Activated CD4-positive, alpha-beta T cell treated with anti-CD3 and anti-CD28 coated beads for 48 hours (primary cell): ENCODE measurements at regions not wholly inside any gene's neighbourhood (a gene's known extent, or its start where the extent isn't known, plus 50 kb on each side); places are given as distances from the start of the nearest gene placed in this dataset.
"Not testable (repeated sequence)": the region's sequence is repeated elsewhere in the genome, so short reads cannot be mapped to it uniquely, and the experiment has no call there.

Experiments used
- DNase-seq: peaks from one replicate; pipeline ENCODE4 v3.0.0-alpha.2; 2020

DNA sequence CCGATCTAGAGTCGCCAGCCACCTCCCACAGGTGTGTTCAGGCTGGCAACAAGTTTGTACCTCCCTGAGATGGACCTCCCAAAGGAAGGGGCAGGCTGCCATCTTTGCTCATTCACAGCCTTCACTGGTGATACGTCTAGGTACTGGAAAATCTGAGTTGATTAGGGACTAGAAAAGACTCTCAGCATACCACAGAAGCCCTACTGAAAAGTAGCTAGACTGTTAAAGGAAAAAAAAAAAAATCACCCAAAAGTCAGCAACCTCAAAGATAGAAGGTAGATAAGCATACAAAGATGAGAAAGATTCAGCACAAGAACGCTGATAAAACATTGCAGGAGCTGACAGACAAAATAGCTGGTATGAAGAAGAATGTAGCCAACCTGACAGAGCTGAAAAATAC lies 128.6 kb upstream of the WDR75 start:
- DNase-seq, result peak; percentile 33

DNA sequence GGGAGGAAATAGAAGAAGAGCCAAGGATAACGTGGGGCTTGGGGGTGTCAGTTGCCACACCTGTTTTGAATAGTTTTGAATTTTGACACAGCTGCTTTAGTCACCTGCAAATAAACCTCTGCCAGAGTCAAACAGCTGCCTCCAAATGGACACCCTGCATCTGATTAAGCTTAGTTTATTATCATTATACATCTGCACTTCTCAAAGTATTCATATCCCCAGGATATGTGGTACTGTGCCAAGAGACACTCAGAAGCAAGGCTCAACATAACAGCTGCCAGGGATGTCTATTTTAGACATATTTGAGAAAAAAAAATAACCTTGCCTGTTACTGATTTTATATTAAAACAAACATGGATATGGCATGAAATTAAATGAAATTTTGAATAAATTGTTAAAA lies 122.5 kb upstream of the WDR75 start:
- no peak for DNase-seq

DNA sequence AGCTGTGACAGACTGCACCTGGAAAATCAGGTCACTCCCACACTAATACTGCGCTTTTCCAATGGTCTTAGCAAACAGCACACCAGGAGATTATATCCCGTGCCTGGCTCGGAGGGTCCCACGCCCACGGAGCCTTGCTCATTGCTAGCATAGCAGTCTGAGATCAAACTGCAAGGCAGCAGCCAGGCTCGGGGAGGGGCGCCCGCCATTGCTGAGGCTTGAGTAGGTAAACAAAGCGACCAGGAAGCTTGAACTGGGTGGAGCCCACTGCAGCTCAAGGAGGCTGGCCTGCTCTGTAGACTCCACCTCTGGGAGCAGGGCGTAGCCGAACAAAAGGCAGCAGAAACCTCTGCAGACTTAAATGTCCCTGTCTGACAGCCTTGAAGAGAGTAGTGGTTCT lies 121.8 kb upstream of the WDR75 start:
- not testable (repeated sequence) for DNase-seq

DNA sequence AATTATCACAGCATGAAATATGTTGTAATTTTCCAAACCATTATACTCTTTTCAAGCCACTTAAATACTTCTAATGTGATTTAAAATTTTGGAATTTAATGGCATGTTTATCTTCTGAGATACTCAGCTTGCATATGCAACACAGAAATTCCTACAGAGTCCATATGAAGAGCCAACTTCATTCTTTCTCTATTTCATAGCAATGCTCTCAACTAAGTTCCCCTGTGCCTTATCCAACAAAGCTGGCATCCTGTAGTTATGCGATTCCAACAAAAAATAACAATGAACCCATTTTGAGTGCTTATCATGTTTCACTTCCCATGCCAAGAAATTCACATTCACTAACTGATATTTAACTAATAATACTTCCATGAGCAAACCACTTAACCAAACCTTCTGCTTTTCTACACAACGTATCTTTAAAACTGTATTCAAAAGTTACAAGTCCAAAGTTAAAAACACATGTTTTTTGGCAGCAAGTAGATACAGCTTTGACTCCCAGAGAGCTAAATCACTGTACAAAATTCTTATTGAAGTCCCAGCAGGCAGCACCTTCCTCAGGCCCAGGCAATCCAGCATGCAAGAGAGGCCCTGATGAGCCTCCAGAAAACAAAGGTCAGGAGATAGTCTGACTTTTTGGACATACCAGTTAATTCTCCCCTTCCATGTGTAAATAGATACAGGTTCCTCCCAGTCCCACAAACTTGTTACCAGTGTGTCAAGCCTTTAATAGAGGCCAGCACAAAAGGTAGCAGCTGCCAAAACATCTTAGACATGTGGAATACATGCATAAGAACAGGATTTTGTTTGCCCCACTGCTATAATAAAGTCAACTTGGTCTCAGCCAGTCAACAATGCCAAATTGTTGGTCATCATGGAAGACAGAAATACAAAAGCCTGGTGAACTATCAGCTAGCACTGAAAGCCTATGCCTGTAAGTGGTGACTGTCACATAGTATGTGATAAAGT lies 113.1 kb upstream of the WDR75 start:
- no peak for DNase-seq

DNA sequence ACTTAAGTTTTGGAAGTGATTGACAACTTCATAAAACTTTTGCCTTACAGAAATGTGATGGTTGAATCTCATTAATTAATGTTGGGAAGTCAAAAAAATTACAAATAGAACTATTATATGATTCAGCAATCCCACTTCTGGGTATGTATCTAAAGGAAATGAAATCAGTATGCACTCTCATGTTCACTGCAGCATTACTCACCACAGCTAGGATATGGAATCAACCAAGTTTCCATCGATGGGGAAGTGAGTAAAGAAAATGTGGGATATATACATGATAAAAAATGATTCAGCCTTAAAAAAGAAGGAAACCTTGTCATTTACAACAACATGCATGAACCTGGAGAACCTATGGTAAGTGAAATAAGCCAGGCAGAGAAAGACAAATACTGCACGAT lies 112.4 kb upstream of the WDR75 start:
- DNase-seq, result no peak

DNA sequence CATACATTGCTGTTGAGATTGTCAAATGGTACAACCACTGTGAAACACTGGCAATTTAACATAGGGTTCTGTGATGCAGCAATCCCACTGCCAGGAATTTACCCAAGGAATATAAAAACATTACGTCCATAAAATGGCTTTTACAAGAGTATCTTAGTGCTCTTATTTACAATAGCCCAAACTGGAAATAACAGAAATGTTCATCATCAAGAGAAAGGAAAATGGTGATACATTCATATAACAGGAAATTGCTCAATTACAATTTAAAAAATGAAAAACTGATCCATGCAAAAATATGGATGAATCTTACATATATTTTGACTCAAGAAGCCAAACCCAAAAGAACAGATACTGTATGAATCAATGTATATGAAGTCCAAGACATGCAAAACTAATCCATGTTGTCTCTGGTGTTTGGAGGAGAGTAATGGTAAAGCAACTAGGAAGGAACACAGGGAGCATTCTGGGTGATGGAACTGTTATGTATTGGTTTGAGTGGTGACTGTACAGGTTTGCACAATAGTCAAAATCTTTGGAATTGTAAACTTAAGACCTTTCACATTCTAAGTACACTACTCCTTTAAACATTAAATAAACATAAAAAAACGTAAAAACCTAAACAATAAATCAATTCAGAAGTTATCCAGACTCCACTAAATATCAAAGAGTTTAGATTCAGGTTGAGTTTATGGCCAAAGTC lies 104.8 kb upstream of the WDR75 start:
- DNase-seq, result no peak

DNA sequence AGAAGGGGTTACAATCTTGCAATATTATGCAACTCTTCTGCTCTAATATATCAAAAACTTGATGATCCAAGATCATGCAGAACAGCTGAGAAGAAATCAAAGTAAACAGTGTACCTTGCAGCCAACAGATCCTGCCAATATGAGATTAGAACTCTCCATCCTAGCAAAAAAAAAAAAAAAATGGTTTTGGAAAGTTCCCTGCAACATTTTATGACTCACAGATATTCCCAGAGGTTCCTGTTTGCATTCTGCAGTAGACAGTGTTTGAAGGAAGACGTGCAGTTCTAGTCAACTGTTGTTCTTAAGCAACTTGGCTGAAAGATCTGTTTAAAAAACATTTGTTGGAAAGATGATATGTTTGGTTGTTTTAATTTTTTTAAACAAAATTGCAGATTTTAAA lies 103.6 kb upstream of the WDR75 start:
- no peak for DNase-seq

DNA sequence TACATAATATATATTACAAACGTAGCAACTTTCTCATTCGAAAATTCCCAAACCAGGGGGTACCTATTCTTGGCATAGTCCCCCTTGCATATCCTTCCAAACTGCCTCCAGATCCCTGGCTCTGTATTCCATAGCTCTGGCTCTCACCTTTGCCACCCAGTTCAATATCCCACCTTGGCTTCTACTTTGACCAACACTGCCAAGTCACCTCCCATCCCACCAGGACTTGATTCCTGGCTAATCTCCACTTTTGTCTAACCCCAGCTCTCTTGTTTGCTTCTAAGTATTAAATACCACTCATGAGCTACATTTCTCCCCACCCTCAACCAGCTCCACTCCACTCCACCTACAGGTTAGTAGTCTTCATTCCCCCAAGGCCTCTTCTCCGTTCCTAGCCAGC lies 103.2 kb upstream of the WDR75 start:
- DNase-seq, result no peak

DNA sequence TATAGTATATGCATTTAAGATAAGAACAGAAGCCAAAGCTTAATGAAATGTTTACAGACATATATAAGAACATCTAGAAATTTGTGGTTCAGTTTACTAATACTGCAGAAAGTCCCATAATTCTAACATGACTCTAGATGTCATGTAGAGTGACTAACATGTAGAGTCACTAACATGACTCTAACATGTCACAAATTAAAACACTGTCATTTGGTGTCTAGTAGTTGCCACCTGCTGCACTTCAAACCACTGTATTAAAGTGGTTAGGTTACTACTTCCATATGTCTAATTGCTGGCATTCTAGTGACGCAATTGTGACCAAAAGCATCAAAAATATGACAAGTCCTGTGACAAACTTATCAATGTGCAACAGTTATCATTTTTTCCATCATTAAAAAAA lies 100.2 kb upstream of the WDR75 start:
- DNase-seq, result no peak

DNA sequence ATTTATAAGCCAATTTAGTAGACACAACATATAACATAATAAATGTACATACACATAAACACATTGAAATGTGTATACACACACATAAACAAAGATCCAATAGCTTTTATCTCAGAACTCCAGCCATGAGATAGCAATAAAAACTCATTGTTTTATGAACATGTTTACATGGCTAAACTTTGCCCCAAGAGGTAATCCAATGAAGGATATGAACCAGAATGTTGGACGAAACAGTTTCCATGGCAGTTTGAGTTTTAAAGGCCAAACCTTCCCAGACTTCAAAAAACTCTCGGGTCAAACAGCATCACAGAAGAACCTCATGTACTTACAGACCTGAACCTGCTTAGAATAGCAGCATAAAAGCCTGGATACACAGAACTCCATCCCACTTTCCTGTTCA lies 97.2 kb upstream of the WDR75 start:
- DNase-seq, result no peak

DNA sequence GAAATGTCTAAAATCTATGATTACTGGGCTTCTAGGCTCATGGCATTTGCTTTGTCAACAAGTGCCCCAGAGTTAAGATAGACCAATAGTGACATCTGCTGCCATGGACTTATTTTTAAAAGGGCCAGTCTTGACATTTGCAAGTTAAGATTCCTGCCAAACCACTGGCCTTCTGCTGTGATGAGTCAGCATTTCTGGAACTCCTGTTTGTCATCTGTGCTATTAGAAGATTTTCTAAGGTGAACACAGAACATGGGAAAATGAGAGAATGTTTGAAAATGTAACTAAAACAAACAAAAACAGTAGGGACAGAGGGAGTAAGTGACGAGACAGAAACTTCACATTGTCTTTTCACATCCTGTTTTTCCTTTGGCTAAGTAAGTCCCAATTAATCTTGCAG lies 93.7 kb upstream of the WDR75 start:
- no peak for DNase-seq

DNA sequence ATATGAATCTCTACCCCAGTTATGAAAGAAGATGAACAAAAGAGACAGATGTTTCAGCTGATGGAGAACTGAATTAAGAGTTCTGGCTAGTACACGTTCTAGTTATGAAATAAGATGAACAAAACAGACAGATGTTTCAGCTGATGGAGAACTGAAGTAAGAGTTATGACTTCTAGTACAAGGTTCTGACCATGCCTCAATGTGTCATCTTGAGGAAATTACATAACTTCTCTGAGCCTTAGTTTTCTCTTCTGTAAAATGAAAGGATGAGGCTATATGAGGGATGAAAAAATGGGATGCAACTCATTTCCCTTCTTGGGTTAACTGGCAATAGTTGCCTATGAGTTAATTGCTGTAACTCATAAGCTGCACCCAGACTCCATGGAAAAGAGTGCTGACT lies 92.9 kb upstream of the WDR75 start:
- DNase-seq, result no peak

DNA sequence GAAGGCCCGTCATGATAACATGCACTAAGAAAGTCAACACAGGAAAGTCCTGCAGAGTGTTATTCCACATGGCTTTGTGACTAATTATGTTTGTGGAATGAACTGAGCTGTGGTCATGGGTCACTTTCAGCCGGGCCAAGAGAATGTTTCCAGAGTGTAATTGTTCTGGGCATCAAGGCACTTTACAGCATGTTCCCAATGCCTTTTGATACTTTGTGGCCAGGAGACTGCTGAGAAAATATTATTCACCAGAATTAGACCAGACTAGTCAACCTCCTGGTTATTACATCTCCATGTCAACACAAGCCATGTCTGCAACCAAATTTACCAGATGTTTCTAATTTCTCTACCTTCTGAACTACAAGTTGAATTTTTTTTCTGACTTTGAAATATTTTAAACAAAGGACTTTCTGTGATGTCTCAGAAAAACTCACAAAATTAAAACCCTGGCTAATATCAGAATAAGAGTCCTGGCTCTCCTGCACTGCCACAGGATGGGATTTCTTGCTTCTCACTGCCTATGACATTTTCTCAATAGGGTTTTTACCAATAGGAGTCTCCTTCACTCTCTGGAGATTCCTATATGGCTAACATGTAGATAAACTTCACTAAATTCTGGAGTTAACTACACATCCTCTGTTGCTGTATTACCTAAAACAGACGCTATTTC lies 90.6 kb upstream of the WDR75 start:
- no peak for DNase-seq

DNA sequence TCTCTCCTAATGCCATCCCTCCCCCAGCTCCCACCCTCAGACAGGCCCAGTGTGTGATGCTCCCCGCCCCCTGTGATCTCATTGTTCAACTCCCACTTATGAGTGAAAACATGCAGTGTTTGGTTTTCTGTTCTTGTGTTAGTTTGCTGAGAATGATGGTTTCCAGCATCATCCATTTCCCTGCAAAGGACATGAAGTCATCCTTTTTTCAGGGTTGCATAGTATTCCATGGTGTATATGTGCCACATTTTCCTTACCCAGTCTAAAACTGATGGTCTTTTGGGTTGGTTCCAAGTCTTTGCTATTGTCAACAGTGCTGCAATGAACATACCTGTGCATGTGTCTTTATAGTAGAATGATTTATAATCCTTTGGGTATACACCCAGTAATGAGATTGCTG lies 89.3 kb upstream of the WDR75 start:
- DNase-seq, result not testable (repeated sequence)

DNA sequence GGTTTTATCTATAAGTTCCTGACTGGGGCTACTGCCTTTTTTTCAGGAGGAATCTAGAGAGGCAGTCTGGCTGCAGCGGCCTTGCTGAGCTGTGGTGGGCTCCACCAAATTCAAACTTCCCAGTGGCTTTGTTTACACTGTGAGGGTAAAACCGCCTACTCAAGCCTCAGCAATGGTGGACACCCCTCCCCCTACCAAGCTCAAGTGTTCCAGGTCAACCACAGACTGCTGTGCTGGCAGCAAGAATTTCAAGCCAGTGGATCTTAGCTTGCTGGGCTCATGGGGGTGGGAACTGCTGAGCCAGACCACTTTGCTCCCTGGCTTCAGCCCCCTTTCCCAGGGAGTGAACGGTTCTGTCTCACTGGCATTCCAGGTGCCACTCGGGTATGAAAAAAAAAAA lies 83.9 kb upstream of the WDR75 start:
- not testable (repeated sequence) for DNase-seq

DNA sequence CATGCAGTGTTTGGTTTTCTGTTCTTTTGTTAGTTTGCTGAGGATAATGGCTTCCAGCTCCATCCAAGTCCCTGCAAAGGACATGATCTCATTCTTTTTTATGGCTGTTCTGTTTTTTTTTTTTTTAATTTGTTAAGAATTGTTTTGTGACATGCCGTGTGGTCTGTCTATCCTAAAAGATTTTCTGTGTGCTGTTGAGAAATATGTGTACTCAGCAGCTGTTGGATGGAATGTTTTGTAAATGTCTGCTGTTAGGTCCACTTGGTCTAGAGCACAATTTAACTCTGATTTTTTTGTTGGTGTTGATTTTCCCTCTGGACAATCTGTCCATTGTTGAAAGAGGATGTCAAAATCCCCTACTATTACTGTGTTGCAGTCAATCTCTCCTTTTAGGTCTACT lies 80.4 kb upstream of the WDR75 start:
- no peak for DNase-seq

DNA sequence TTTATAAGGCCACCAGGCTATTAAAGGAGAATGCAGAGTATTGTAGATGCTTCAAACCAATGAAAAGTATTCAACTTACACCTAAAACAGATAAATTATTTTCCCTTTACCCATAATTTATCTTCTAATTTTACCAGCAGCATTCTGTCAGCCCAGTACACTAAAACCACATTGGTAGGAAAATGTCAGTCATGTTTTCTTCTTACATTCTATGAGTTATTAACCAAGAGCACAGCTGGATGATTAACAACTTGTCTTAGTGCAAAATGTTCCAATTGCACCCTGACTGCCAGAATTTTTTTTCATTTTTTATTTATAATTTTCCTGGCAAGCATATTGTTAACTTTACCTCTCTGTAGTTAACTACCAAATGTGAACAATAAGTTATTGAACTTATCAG lies 79.0 kb upstream of the WDR75 start:
- DNase-seq, result no peak

DNA sequence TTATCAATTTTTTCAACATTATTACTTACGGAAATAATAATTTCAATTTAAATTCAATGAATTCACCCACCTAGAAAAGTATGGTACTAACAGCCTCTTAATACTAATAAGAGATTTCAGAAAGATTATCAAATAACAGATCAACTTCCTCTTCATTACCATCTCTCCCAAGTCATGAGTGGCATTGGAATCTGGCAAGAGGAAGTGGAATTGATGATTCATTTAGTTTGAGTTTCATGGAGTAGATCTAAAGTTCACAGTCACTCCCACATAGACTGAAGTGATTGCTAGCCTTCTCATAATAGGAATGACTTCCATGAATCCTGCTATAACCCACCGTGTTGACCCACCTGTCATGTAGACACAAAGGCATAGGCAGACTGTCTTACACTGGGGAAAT lies 77.7 kb upstream of the WDR75 start:
- DNase-seq, result no peak

DNA sequence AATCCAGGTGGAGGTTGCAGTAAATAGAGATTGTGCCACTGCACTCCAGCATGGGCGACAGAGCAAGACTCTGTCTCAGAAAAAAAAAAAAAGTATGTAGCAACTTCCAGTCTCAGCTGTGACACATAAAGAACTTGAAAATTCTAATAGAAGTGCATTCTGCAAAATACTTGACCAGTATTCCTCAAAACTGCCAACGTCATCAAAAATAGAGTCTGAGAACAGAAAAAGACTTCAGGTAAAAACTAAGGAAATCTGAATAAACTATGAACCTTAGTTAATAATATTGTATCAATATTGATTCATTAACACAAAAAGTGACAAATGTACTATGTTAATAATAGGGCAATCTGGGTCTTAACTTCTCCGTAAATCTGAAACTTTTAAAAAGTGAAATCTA lies 76.7 kb upstream of the WDR75 start:
- no peak for DNase-seq

DNA sequence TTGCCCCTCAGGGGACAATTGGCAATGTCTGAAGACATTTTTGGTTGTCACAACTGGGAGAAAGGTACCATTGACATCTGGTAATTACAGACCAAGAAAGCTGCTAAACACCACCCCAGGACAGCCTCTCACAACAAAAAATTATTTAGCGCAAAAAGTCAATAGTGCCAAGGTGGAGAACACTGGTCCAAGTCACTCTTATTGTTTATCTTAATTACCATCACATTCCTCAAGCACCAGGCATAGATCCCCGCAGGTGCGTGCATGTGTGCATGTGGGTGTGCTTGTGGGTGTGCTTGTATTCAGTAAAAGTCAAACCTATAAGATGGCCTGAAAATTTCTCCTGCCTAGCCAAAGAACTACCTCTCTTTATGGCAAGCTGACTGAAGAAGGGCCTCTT lies 74.9 kb upstream of the WDR75 start:
- no peak for DNase-seq

DNA sequence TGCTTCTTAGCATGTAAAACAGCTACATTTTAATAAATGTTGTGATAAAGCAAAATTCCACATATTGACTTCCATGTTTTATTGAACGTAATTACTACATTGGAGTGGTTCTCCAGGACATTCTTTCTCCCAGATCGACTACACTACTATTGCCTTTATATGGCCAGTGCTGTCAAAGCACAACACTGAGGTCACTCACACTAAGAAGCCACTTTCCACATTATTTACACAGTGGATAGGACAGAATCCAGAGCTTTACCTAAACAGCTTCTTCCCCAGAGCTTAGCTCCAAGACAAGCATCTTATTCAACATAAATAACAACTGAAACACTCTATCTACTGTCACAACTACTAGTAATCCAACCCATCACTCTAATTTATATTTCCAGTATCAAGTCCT lies 73.9 kb upstream of the WDR75 start:
- no peak for DNase-seq

DNA sequence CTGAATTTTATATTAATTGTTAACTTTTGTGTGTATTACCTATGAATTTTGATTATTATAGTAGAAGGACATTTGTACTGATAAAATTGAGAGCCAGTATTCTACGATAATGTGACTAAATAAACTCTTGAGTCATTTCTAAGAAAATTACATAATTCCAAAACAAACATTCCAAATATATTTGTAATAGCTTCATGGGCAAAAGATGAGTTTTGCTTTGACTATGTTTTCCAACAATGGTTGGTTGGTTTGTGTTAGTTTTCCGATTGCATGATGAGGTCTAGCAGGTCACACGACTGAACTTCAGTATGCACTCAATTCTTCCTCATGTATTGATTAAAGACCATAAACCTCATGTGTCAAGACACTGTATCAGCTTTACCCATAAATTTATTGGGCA lies 71.7 kb upstream of the WDR75 start:
- no peak for DNase-seq

DNA sequence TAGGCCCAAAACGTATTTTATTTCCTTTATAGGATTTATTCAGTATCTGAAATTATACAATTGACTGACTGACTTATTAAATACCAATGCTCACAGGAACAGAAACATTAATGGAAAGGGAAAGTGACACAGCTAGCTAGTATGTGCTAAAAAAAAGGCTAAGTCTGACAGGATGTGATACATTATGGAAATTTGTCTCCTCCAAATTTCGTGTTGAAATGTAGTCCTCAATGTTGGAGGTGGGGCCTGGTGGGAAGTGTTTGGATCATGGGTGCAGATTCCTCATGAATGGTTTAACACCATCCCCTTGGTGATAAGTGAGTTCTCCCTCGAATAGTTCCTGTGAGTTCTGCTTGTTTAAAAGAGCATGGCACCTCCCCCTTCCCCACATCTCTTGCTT lies 70.6 kb upstream of the WDR75 start:
- DNase-seq, result no peak

DNA sequence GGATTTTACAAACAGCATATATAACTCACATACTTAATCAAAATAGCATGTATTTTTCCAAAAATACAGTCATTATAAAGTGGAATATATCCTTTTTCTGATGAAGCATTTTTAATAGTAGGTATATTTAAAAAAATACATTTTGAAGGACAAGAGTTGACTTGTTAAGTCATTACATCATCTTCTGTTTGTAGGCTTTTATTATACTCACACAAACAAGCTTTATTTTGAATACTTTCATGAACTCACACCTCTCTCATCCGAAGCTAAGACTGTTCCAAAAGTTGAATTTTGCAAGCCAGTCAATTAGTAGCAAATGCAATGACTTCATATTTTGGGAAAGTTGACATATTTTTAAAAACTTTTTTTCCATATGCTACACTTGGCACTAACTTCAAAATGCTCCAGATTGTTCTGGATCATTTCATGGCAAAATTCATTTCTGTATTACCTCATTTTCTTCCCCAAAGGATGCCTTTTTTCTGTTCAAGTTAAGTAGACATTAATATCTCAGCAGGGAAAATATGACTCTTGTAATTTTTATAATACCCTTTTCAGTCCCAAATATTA lies 68.5 kb upstream of the WDR75 start:
- DNase-seq, result no peak
